ENCODE measurements at regions not wholly inside any gene's neighbourhood (a gene's known extent, or its start where the extent isn't known, plus 50 kb on each side); places are given as distances from the start of the nearest gene placed in this dataset.

GRCh38 chr1:57925226-57925625 is 501.4 kb upstream of the DAB1 start:
- intact Hi-C loops (cut with DNase I): no loop called here
- no peak for TF ChIP-seq POLR2A (IDR thresholded peaks at IDR 0.05)
- TF ChIP-seq POLR2AphosphoS5 (IDR thresholded peaks at IDR 0.05; ENCODE audit: insufficient read depth in 1 of 2, low read depth in 1 of 2): no peak
- no peak for TF ChIP-seq CTCF (IDR thresholded peaks at IDR 0.05)

DNA sequence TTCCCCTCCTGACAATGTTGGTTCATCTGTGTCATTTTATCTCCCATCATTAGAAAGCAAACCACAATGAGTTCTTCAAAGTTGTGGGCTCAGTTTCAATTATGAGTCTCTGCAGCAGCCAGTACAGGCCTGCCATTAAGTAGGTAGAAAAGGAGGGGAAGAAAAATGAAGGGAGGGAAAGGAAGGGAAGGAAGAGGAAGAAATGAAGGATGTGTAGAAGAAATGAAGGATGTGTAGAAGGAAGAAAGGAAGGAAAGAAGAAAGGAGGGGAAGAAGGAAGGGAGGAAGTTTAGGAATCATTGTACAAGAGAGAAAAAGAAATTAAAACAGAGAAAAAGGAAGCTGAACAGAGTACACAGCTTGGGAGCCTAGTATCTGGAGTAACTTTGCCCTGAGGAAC is 498.3 kb upstream of the DAB1 start:
- H3K36me3 ChIP-seq: no peaks in the 10 kb centered on the region
- TF ChIP-seq CTCF (IDR thresholded peaks at IDR 0.05) (no peak), POLR2A (IDR thresholded peaks at IDR 0.05) (no peak), POLR2AphosphoS5 (IDR thresholded peaks at IDR 0.05; ENCODE audit: insufficient read depth in 1 of 2, low read depth in 1 of 2) (no peak)
- no peaks in the 10 kb centered on the region for H3K27me3 ChIP-seq
- no peak for DNase-seq (ENCODE audit: extremely low spot score in 2 of 2)
- H3K4me1 ChIP-seq: no peaks in the 10 kb centered on the region
- H3K4me3 ChIP-seq: no peak overlapping the region
- no peaks in the 10 kb centered on the region for H3K9me3 ChIP-seq
- intact Hi-C loops (cut with DNase I): no loop called here
- no peak overlapping the region for H3K27ac ChIP-seq

More at GRCh38 chr1:57925226-57925625, 501.4 kb upstream of the DAB1 start:
- Histone ChIP-seq H3K27me3 (no peaks in the 10 kb centered on the region), H3K36me3 (no peaks in the 10 kb centered on the region), H3K4me1 (no peaks in the 10 kb centered on the region), H3K27ac (no peak overlapping the region), H3K4me3 (no peak overlapping the region), H3K9me3 (no peaks in the 10 kb centered on the region)
- no peak for DNase-seq (ENCODE audit: extremely low spot score in 2 of 2)

GRCh38 chr1:57916041-57916440 is 492.2 kb upstream of the DAB1 start:
- no peaks in the 10 kb centered on the region for H3K4me1 ChIP-seq
- TF ChIP-seq POLR2AphosphoS5 (IDR thresholded peaks at IDR 0.05; ENCODE audit: insufficient read depth in 1 of 2, low read depth in 1 of 2) (no peak), CTCF (IDR thresholded peaks at IDR 0.05) (no peak), POLR2A (IDR thresholded peaks at IDR 0.05) (no peak)
- intact Hi-C loops (cut with DNase I): no loop called here
- H3K36me3 ChIP-seq: no peaks in the 10 kb centered on the region
- H3K27ac ChIP-seq: no peak overlapping the region
- no peak overlapping the region for H3K4me3 ChIP-seq
- H3K27me3 ChIP-seq: no peaks in the 10 kb centered on the region
- DNase-seq (ENCODE audit: extremely low spot score in 2 of 2): no peak
- H3K9me3 ChIP-seq: no peaks in the 10 kb centered on the region

DNA sequence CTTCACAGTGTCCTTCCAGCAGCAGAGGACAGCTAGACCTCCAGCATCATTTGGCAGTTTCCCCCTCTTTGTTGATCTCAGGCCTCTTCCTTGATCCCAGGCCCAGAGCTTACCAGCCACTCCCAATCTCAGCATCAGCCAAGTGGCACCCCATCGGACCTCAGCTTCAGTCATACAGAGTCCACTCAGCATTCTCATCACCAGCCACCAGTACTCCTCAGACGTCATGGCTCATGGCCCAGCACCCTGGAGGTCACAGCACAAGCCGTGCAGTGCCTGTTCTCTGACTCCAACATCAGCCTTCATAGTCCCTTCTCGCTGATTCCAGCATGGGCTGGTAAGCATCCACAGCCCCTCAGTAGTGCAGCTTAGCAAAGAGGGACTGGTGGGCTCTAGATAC is 487.6 kb upstream of the DAB1 start:
- Histone ChIP-seq H3K27me3 (no peaks in the 10 kb centered on the region), H3K36me3 (no peaks in the 10 kb centered on the region), H3K27ac (no peak overlapping the region), H3K9me3 (no peaks in the 10 kb centered on the region), H3K4me3 (no peak overlapping the region), H3K4me1 (no peaks in the 10 kb centered on the region)
- TF ChIP-seq POLR2A (IDR thresholded peaks at IDR 0.05) (no peak), CTCF (IDR thresholded peaks at IDR 0.05) (no peak), POLR2AphosphoS5 (IDR thresholded peaks at IDR 0.05; ENCODE audit: insufficient read depth in 1 of 2, low read depth in 1 of 2) (no peak)
- DNase-seq (ENCODE audit: extremely low spot score in 2 of 2): no peak
- intact Hi-C loops (cut with DNase I): no loop called here

- H3K36me3 ChIP-seq: no peaks in the 10 kb centered on the region
- intact Hi-C loops (cut with DNase I): no loop called here
- no peaks in the 10 kb centered on the region for H3K27me3 ChIP-seq
- H3K4me3 ChIP-seq: no peak overlapping the region
- H3K27ac ChIP-seq: no peak overlapping the region
- no peak for DNase-seq (ENCODE audit: extremely low spot score in 2 of 2)
- no peaks in the 10 kb centered on the region for H3K4me1 ChIP-seq
- H3K9me3 ChIP-seq: no peaks in the 10 kb centered on the region
- TF ChIP-seq CTCF (IDR thresholded peaks at IDR 0.05): no peak
- TF ChIP-seq POLR2A (IDR thresholded peaks at IDR 0.05): no peak
- TF ChIP-seq POLR2AphosphoS5 (IDR thresholded peaks at IDR 0.05; ENCODE audit: insufficient read depth in 1 of 2, low read depth in 1 of 2): no peak
These were observed 486.9 kb upstream of the DAB1 start for GRCh38 chr1:57910782-57911181.

All from vagina (tissue), 2 donors.